WTC11 (cell line): ENCODE measurements at regions not wholly inside any gene's neighbourhood (a gene's known extent, or its start where the extent isn't known, plus 50 kb on each side); places are given as distances from the start of the nearest gene placed in this dataset.

Source experiments
- AFF4 ChIP-seq: sonication (generic); formaldehyde crosslinking; IDR thresholded peaks from 2 replicates; pipeline ENCODE4 v1.8.1; 2023; ENCODE audit warnings: mild to moderate bottlenecking, missing genetic modification reagents, borderline replicate concordance
- CREB1 ChIP-seq: sonication (generic); formaldehyde crosslinking; IDR thresholded peaks from 2 replicates; pipeline ENCODE4 v1.8.0; 2023; ENCODE audit warnings: mild to moderate bottlenecking, missing genetic modification reagents
- E2F4 ChIP-seq: sonication (generic); formaldehyde crosslinking; IDR thresholded peaks from 2 replicates; pipeline ENCODE4 v1.8.1; 2022; ENCODE audit warnings: low read depth, mild to moderate bottlenecking, moderate library complexity, missing genetic modification reagents, borderline replicate concordance
- IRF2 ChIP-seq: sonication (generic); formaldehyde crosslinking; IDR thresholded peaks from 2 replicates; pipeline ENCODE4 v1.8.0; 2022; ENCODE audit warnings: low read depth, missing genetic modification reagents, borderline replicate concordance
- SMAD3 ChIP-seq: sonication (generic); formaldehyde crosslinking; IDR thresholded peaks from 2 replicates; pipeline ENCODE4 v1.8.0; 2022; ENCODE audit warnings: missing genetic modification reagents, mild to moderate bottlenecking, borderline replicate concordance
- SP1 ChIP-seq: sonication (generic); formaldehyde crosslinking; conservative IDR thresholded peaks from 2 replicates; pipeline ENCODE4 v1.8.1; 2022; ENCODE audit warnings: missing genetic modification reagents
- STAT6 ChIP-seq: sonication (generic); formaldehyde crosslinking; conservative IDR thresholded peaks from 2 replicates; pipeline ENCODE4 v1.8.1; 2023; ENCODE audit warnings: mild to moderate bottlenecking, low read depth, missing genetic modification reagents, moderate library complexity
- ZNF263 ChIP-seq: sonication (generic); formaldehyde crosslinking; IDR thresholded peaks from 2 replicates; pipeline ENCODE4 v1.8.1; 2022; ENCODE audit warnings: low read depth, mild to moderate bottlenecking, moderate library complexity, missing genetic modification reagents
- TF ChIP-seq, protein P1 (sequence below): fragments of 200-600 bp; IDR thresholded peaks from 2 replicates; pipeline ENCODE4 v1.8.0; 2022; ENCODE audit warnings: antibody characterized with exemption
- TF ChIP-seq, protein P2 (sequence below): sonication (generic); formaldehyde crosslinking; IDR thresholded peaks from 2 replicates; pipeline ENCODE4 v1.8.1; 2022; ENCODE audit warnings: low read depth, missing genetic modification reagents, borderline replicate concordance
- TF ChIP-seq, protein P3 (sequence below): sonication (generic); formaldehyde crosslinking; IDR thresholded peaks from 2 replicates; pipeline ENCODE4 v1.8.1; 2022; ENCODE audit warnings: mild to moderate bottlenecking, missing genetic modification reagents, moderate library complexity, borderline replicate concordance
- TF ChIP-seq, protein P4 (sequence below): sonication (generic); formaldehyde crosslinking; IDR thresholded peaks from 2 replicates; pipeline ENCODE4 v1.8.1; 2023; ENCODE audit warnings: mild to moderate bottlenecking, missing genetic modification reagents, moderate library complexity
- TF ChIP-seq, protein P5 (sequence below): sonication (generic); formaldehyde crosslinking; IDR thresholded peaks from 2 replicates; pipeline ENCODE4 v1.8.1; 2023; ENCODE audit warnings: mild to moderate bottlenecking, missing genetic modification reagents
- TF ChIP-seq, protein P6 (sequence below): sonication (generic); formaldehyde crosslinking; IDR thresholded peaks from 2 replicates; pipeline ENCODE4 v1.8.0; 2022; ENCODE audit warnings: mild to moderate bottlenecking, missing genetic modification reagents

DNA sequence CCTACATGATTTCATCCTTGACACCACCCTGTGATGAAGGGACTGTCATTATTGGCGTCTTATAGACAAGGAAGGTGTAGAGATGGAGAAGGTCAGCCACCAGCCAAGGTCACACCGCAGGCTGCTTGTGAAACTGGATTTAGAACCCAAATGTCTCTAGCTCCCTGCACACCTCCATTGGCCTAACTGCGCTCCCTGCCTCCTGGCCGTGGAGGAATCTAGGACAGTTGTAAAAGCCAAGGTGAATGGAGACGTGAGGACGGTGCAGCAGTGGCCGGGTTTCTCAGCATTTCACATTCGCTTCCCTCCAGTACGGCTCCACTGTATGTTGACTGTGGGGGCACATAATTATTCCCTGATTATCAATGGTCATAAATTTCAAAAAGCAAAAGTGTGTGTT is 119.9 kb downstream of the NSG2 start:
- TF ChIP-seq, protein P1, sequence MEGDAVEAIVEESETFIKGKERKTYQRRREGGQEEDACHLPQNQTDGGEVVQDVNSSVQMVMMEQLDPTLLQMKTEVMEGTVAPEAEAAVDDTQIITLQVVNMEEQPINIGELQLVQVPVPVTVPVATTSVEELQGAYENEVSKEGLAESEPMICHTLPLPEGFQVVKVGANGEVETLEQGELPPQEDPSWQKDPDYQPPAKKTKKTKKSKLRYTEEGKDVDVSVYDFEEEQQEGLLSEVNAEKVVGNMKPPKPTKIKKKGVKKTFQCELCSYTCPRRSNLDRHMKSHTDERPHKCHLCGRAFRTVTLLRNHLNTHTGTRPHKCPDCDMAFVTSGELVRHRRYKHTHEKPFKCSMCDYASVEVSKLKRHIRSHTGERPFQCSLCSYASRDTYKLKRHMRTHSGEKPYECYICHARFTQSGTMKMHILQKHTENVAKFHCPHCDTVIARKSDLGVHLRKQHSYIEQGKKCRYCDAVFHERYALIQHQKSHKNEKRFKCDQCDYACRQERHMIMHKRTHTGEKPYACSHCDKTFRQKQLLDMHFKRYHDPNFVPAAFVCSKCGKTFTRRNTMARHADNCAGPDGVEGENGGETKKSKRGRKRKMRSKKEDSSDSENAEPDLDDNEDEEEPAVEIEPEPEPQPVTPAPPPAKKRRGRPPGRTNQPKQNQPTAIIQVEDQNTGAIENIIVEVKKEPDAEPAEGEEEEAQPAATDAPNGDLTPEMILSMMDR = no peak
- no peak for TF ChIP-seq CREB1 (CRISPR knock-in tag)
- no peak for TF ChIP-seq IRF2 (CRISPR knock-in tag)
- TF ChIP-seq ZNF263 (CRISPR knock-in tag) = no peak
- no peak for TF ChIP-seq STAT6 (CRISPR knock-in tag)
- TF ChIP-seq, protein P2, sequence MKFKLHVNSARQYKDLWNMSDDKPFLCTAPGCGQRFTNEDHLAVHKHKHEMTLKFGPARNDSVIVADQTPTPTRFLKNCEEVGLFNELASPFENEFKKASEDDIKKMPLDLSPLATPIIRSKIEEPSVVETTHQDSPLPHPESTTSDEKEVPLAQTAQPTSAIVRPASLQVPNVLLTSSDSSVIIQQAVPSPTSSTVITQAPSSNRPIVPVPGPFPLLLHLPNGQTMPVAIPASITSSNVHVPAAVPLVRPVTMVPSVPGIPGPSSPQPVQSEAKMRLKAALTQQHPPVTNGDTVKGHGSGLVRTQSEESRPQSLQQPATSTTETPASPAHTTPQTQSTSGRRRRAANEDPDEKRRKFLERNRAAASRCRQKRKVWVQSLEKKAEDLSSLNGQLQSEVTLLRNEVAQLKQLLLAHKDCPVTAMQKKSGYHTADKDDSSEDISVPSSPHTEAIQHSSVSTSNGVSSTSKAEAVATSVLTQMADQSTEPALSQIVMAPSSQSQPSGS = no peak
- no peak for TF ChIP-seq AFF4 (CRISPR knock-in tag)
- TF ChIP-seq, protein P3, sequence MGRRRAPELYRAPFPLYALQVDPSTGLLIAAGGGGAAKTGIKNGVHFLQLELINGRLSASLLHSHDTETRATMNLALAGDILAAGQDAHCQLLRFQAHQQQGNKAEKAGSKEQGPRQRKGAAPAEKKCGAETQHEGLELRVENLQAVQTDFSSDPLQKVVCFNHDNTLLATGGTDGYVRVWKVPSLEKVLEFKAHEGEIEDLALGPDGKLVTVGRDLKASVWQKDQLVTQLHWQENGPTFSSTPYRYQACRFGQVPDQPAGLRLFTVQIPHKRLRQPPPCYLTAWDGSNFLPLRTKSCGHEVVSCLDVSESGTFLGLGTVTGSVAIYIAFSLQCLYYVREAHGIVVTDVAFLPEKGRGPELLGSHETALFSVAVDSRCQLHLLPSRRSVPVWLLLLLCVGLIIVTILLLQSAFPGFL (CRISPR knock-in tag) = no peak
- TF ChIP-seq E2F4 (CRISPR knock-in tag) = no peak
- TF ChIP-seq, protein P4, sequence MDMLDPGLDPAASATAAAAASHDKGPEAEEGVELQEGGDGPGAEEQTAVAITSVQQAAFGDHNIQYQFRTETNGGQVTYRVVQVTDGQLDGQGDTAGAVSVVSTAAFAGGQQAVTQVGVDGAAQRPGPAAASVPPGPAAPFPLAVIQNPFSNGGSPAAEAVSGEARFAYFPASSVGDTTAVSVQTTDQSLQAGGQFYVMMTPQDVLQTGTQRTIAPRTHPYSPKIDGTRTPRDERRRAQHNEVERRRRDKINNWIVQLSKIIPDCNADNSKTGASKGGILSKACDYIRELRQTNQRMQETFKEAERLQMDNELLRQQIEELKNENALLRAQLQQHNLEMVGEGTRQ (CRISPR knock-in tag) = no peak
- TF ChIP-seq SMAD3 (CRISPR knock-in tag) = no peak
- TF ChIP-seq, protein P5, sequence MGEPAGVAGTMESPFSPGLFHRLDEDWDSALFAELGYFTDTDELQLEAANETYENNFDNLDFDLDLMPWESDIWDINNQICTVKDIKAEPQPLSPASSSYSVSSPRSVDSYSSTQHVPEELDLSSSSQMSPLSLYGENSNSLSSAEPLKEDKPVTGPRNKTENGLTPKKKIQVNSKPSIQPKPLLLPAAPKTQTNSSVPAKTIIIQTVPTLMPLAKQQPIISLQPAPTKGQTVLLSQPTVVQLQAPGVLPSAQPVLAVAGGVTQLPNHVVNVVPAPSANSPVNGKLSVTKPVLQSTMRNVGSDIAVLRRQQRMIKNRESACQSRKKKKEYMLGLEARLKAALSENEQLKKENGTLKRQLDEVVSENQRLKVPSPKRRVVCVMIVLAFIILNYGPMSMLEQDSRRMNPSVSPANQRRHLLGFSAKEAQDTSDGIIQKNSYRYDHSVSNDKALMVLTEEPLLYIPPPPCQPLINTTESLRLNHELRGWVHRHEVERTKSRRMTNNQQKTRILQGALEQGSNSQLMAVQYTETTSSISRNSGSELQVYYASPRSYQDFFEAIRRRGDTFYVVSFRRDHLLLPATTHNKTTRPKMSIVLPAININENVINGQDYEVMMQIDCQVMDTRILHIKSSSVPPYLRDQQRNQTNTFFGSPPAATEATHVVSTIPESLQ (CRISPR knock-in tag) = no peak
- no peak for TF ChIP-seq SP1
- TF ChIP-seq, protein P6, sequence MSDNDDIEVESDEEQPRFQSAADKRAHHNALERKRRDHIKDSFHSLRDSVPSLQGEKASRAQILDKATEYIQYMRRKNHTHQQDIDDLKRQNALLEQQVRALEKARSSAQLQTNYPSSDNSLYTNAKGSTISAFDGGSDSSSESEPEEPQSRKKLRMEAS = no peak
